WERI-Rb-1 (cell line): ENCODE measurements at regions not wholly inside any gene's neighbourhood (a gene's known extent, or its start where the extent isn't known, plus 50 kb on each side); places are given as distances from the start of the nearest gene placed in this dataset.

Source experiments
- DNase-seq: peaks from one replicate; pipeline ENCODE4 v3.0.0-alpha.2; 2020
- H3K27ac ChIP-seq: fragments of 250-450 bp; sonication (Bioruptor Pico); 2 replicates; pipeline ENCODE4 v1.5.1; 2020; ENCODE audit warnings: mild to moderate bottlenecking, moderate library complexity
- H3K27me3 ChIP-seq: fragments of 250-450 bp; sonication (Bioruptor Pico); 2 replicates; pipeline ENCODE4 v1.5.1; 2021; ENCODE audit warnings: mild to moderate bottlenecking, low read depth, moderate library complexity; ENCODE audit not compliant: insufficient read depth, severe bottlenecking
- H3K36me3 ChIP-seq: fragments of 250-450 bp; sonication (Bioruptor Pico); 2 replicates; pipeline ENCODE4 v1.5.1; 2020; ENCODE audit warnings: mild to moderate bottlenecking, moderate library complexity
- H3K4me3 ChIP-seq: 2 replicates; pipeline ENCODE4 v1.5.1; 2011; ENCODE audit warnings: low read depth, mild to moderate bottlenecking, control low read depth, low read length
- H3K9me3 ChIP-seq: fragments of 250-450 bp; sonication (Bioruptor Pico); 2 replicates; pipeline ENCODE4 v1.5.1; 2021; ENCODE audit warnings: mild to moderate bottlenecking, moderate library complexity; ENCODE audit not compliant: severe bottlenecking
- CTCF ChIP-seq: IDR thresholded peaks from 2 replicates; pipeline ENCODE4 v1.5.1; 2011; ENCODE audit warnings: low read depth, mild to moderate bottlenecking, control low read depth, inconsistent platforms, low read length

DNA sequence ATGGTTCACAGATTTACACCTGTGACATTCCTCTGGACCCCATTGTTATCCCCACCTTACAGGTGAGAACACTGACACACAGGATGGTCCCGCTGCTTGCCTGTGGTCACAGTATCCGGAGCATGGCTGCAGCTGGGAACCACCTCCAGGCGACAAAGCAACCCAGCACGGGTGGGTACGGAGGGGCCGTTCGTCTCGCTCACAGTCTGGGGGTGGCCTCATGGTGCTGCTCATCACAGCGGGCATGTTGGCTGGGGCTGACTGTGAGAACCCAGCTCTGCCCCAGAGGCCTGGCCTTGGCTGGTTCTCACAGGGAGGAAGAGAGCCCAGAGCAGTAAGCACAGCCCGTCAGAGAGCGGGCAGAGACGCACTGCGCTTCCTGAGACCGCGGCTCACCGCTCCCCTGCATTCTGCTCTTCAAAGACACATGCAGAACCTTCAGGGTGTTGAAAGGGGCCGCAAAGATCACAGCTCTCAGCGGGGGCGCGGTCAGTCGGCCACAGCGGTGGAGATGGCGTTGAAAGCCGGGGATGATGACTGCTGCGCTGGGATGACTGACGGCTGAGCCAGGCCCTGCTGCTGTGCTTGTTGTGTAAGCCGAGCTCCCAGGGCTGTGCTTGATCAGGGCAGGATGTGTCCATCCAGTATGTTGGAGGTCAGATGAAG is 423.0 kb downstream of the BRD1 start:
- TF ChIP-seq CTCF, result no peak
- no peak overlapping the region for H3K27ac ChIP-seq
- H3K36me3 ChIP-seq, result no peaks in the 10 kb centered on the region
- DNase-seq, result no peak
- H3K27me3 ChIP-seq, result no peaks in the 10 kb centered on the region
- H3K9me3 ChIP-seq, result no peaks in the 10 kb centered on the region
- H3K4me3 ChIP-seq, result no peak overlapping the region

GRCh38 chr22:49404020-49404419 is 423.7 kb downstream of the BRD1 start:
- no peak overlapping the region for H3K4me3 ChIP-seq
- no peak overlapping the region for H3K27ac ChIP-seq
- no peak for TF ChIP-seq CTCF
- no peaks in the 10 kb centered on the region for H3K36me3 ChIP-seq
- no peak for DNase-seq
- no peaks in the 10 kb centered on the region for H3K9me3 ChIP-seq
- H3K27me3 ChIP-seq, result no peaks in the 10 kb centered on the region

GRCh38 chr22:49403102-49403501 is 424.6 kb downstream of the BRD1 start:
- Histone ChIP-seq H3K4me3 (no peak overlapping the region), H3K9me3 (no peaks in the 10 kb centered on the region), H3K27ac (no peak overlapping the region), H3K27me3 (no peaks in the 10 kb centered on the region), H3K36me3 (no peaks in the 10 kb centered on the region)
- DNase-seq, result no peak
- TF ChIP-seq CTCF, result no peak

DNA sequence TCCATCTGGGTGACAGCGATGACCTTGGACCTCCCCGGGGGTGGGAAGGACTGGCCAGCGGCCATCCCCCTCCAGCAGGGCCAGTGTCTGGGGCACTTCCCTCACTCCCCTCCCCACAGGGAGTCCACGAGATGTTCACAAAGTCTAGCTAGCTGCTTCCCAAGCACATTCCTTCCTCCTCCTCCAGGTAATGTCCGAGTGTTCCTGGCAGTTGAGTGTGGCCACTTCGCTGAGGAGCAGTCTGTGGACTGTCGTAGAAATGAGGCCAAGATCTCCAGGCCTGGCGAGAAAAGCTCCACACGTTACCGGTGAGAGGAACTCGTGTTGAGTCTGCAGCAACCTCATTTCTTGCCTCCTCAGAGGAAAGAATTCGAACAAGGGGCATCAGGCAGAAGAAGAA is 425.5 kb downstream of the BRD1 start:
- Histone ChIP-seq H3K9me3 (no peaks in the 10 kb centered on the region), H3K27ac (no peak overlapping the region), H3K4me3 (no peak overlapping the region), H3K36me3 (no peaks in the 10 kb centered on the region), H3K27me3 (no peaks in the 10 kb centered on the region)
- no peak for TF ChIP-seq CTCF
- DNase-seq, result no peak

- no peak overlapping the region for H3K4me3 ChIP-seq
- no peak overlapping the region for H3K27ac ChIP-seq
- H3K27me3 ChIP-seq, result no peaks in the 10 kb centered on the region
- no peaks in the 10 kb centered on the region for H3K9me3 ChIP-seq
- TF ChIP-seq CTCF, result no peak
- DNase-seq, result no peak
- no peaks in the 10 kb centered on the region for H3K36me3 ChIP-seq
These were observed 426.6 kb downstream of the BRD1 start for GRCh38 chr22:49400941-49401598.
